Coronary artery (tissue), 2 donors: ENCODE measurements at regions not wholly inside any gene's neighbourhood (a gene's known extent, or its start where the extent isn't known, plus 50 kb on each side); places are given as distances from the start of the nearest gene placed in this dataset.

Source experiments
- DNase-seq: peaks from one replicate; pipeline ENCODE4 v3.0.0-alpha.2; 2017; ENCODE audit warnings: low spot score
- H3K27ac ChIP-seq, 2 donors: fragments of 200-600 bp; sonication (generic); one replicate each; pipeline ENCODE4 v1.5.1; 2016 to 2019
- H3K4me3 ChIP-seq: fragments of 200-600 bp; sonication (generic); 2 replicates; pipeline ENCODE4 v1.5.1; 2016; ENCODE audit warnings: mild to moderate bottlenecking, moderate library complexity
- TF ChIP-seq, protein P1 (sequence below): fragments of 200-600 bp; sonication (generic); IDR thresholded peaks from one replicate; pipeline ENCODE4 v1.5.1; 2019; ENCODE audit warnings: antibody characterized with exemption

DNA sequence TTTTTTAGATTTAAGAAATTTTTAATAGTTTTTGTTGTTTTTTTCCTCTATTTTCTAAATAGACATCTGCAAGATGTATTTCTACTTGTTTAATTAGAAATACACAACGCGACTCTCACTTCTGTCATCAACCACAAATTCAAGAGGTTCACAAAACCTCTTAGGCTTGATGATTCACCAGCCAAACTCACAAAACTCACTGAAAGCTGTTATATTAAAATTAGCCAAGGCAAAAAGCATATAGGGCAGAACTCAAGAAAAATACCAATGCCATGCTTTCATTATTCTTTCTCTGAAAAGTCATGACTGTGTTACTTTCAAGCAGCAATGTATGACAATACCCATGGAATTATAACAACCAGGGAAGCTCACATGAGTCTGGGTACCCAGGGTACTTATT is 487.0 kb upstream of the RGS18 start:
- DNase-seq = no peak
- Histone ChIP-seq H3K4me3 (no peak overlapping the region), H3K27ac (no peak overlapping the region)
- TF ChIP-seq, protein P1, sequence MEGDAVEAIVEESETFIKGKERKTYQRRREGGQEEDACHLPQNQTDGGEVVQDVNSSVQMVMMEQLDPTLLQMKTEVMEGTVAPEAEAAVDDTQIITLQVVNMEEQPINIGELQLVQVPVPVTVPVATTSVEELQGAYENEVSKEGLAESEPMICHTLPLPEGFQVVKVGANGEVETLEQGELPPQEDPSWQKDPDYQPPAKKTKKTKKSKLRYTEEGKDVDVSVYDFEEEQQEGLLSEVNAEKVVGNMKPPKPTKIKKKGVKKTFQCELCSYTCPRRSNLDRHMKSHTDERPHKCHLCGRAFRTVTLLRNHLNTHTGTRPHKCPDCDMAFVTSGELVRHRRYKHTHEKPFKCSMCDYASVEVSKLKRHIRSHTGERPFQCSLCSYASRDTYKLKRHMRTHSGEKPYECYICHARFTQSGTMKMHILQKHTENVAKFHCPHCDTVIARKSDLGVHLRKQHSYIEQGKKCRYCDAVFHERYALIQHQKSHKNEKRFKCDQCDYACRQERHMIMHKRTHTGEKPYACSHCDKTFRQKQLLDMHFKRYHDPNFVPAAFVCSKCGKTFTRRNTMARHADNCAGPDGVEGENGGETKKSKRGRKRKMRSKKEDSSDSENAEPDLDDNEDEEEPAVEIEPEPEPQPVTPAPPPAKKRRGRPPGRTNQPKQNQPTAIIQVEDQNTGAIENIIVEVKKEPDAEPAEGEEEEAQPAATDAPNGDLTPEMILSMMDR = no peak

- DNase-seq = no peak
- Histone ChIP-seq H3K4me3 (no peak overlapping the region), H3K27ac (no peak overlapping the region)
- TF ChIP-seq, protein P1 = no peak
Observed at GRCh38 chr1:191674626-191675179, 483.6 kb upstream of the RGS18 start.

- TF ChIP-seq, protein P1 = no peak
- H3K27ac ChIP-seq = no peak overlapping the region
- H3K4me3 ChIP-seq = no peak overlapping the region
- DNase-seq = no peak
Observed at GRCh38 chr1:191675856-191676783, 482.1 kb upstream of the RGS18 start.

GRCh38 chr1:191685669-191686068 is 472.6 kb upstream of the RGS18 start:
- no peak overlapping the region for H3K27ac ChIP-seq
- DNase-seq = no peak
- TF ChIP-seq, protein P1 = no peak
- no peak overlapping the region for H3K4me3 ChIP-seq

DNA sequence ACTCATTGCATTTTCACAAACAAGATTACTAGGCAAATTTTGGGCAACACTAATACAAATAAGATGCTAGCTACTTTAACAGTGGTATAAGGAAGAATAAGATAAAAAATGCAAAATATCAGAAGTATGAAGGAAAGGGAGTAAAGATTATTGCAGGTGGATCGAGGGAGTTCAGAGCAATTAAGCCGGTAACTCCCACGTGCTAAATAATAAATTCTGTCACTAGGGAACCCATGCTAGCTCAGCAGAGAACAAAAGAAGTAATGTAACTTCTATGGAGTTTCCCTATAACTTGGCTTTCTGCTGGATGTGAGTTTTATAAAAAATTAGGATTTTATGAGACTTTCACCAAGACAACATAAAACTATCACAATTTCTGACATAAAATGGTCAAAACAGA is 470.5 kb upstream of the RGS18 start:
- Histone ChIP-seq H3K27ac (no peak overlapping the region), H3K4me3 (no peak overlapping the region)
- no peak for DNase-seq
- TF ChIP-seq, protein P1 = no peak

- no peak for DNase-seq
Observed at GRCh38 chr1:191690931-191691330, 467.3 kb upstream of the RGS18 start.

More at GRCh38 chr1:191690931-191691330, 467.3 kb upstream of the RGS18 start:
- TF ChIP-seq, protein P1 = no peak
- Histone ChIP-seq H3K27ac (no peak overlapping the region), H3K4me3 (no peak overlapping the region)
